ENCODE measurements at regions not wholly inside any gene's neighbourhood (a gene's known extent, or its start where the extent isn't known, plus 50 kb on each side); places are given as distances from the start of the nearest gene placed in this dataset.

- no peak for DNase-seq
Observed at GRCh38 chr16:17724242-17724898, 253.6 kb upstream of the XYLT1 start.

- DNase-seq: no peak
Observed at GRCh38 chr16:17723531-17724134, 252.9 kb upstream of the XYLT1 start.

GRCh38 chr16:17718495-17718894 is 247.7 kb upstream of the XYLT1 start:
- DNase-seq: no peak

GRCh38 chr16:17705847-17706246 is 235.1 kb upstream of the XYLT1 start:
- no peak for DNase-seq

- no peak for DNase-seq
Observed at GRCh38 chr16:17696616-17697015, 225.9 kb upstream of the XYLT1 start.

GRCh38 chr16:17692484-17692883 is 221.7 kb upstream of the XYLT1 start:
- no peak for DNase-seq

GRCh38 chr16:17691899-17692176 is 221.1 kb upstream of the XYLT1 start:
- no peak for DNase-seq

GRCh38 chr16:17691106-17691898 is 220.5 kb upstream of the XYLT1 start:
- DNase-seq: no peak

- DNase-seq: no peak
Observed at GRCh38 chr16:17685447-17685846, 214.7 kb upstream of the XYLT1 start.

- DNase-seq: no peak
Observed at GRCh38 chr16:17683281-17683680, 212.5 kb upstream of the XYLT1 start.

- no peak for DNase-seq
Observed at GRCh38 chr16:17676171-17676570, 205.4 kb upstream of the XYLT1 start.

GRCh38 chr16:17668386-17668785 is 197.6 kb upstream of the XYLT1 start:
- no peak for DNase-seq

GRCh38 chr16:17666293-17666692 is 195.5 kb upstream of the XYLT1 start:
- DNase-seq: no peak

GRCh38 chr16:17658881-17659280 is 188.1 kb upstream of the XYLT1 start:
- no peak for DNase-seq

GRCh38 chr16:17657045-17657444 is 186.3 kb upstream of the XYLT1 start:
- no peak for DNase-seq

GRCh38 chr16:17654571-17654970 is 183.8 kb upstream of the XYLT1 start:
- no peak for DNase-seq

- no peak for DNase-seq
Observed at GRCh38 chr16:17654142-17654541, 183.4 kb upstream of the XYLT1 start.

GRCh38 chr16:17647879-17648872 is 177.4 kb upstream of the XYLT1 start:
- no peak for DNase-seq

GRCh38 chr16:17643935-17644334 is 173.2 kb upstream of the XYLT1 start:
- DNase-seq: no peak

GRCh38 chr16:17641990-17642389 is 171.2 kb upstream of the XYLT1 start:
- DNase-seq: no peak

- DNase-seq: no peak
Observed at GRCh38 chr16:17638134-17638533, 167.4 kb upstream of the XYLT1 start.

GRCh38 chr16:17635183-17635582 is 164.4 kb upstream of the XYLT1 start:
- DNase-seq: no peak

All from NCI-H774 (cell line).